HG03066 (cell line): ENCODE measurements at regions not wholly inside any gene's neighbourhood (a gene's known extent, or its start where the extent isn't known, plus 50 kb on each side); places are given as distances from the start of the nearest gene placed in this dataset.
A peak's percentile ranks its signal among the peaks of the same experiment; 100 is the strongest.
"Not testable (repeated sequence)": the region's sequence is repeated elsewhere in the genome, so short reads cannot be mapped to it uniquely, and the experiment has no call there.

Source experiments
- ATAC-seq: cut with Tn5 transposase; IDR thresholded peaks from one replicate; pipeline ENCODE4 v1.9.1; 2021; ENCODE audit warnings: low read depth; ENCODE audit not compliant: unreplicated experiment

DNA sequence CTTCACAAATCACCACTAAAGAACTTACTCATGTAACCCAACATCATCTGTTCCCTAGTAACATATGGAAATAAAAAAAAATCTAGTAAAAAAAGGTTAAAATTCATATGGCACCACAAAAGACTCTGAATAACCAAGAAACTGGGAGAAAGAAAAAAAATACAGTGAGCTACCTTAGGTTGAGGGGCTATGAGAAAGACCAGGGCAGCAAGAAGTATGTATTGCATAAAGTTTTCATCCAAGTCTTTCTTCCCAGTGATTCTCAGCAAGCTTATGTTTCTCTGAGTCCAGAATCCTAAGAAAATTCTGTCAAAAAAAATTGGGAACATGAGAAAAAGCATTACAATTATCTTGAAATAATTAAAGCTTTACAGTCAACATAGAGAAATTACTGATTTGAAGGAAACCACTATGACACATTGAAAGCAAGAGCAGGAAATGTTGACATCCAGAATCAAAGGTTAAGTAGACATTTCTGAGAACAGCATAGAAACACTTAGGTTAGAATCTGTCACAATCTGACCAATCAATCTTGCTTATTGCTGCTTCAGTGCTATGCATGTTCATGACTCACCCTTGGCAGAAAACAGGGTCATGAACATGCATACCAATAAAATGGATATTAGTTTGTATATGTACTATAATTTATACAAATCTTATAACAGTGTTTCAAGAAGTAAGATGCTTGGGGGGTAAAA, 494.0 kb upstream of the POT1 start:
- no peak for ATAC-seq

DNA sequence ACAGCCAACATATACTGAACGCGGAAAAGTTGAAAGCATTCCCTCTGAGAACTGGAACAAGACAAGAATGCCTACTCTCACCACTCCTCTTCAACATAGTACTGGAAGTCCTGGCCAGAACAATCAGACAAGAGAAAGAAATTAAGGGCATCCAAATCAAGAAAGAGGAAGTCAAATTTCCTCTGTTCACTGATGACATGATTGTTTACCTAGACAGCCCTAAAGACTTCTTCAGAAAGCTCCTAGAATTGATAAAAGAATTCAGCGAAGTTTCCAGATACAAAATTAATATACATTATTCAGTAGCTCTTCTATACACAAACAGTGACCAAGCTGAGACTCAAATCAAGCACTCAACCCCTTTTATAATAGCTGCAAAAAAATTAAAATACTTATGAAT, 491.8 kb upstream of the POT1 start:
- ATAC-seq, result not testable (repeated sequence)

DNA sequence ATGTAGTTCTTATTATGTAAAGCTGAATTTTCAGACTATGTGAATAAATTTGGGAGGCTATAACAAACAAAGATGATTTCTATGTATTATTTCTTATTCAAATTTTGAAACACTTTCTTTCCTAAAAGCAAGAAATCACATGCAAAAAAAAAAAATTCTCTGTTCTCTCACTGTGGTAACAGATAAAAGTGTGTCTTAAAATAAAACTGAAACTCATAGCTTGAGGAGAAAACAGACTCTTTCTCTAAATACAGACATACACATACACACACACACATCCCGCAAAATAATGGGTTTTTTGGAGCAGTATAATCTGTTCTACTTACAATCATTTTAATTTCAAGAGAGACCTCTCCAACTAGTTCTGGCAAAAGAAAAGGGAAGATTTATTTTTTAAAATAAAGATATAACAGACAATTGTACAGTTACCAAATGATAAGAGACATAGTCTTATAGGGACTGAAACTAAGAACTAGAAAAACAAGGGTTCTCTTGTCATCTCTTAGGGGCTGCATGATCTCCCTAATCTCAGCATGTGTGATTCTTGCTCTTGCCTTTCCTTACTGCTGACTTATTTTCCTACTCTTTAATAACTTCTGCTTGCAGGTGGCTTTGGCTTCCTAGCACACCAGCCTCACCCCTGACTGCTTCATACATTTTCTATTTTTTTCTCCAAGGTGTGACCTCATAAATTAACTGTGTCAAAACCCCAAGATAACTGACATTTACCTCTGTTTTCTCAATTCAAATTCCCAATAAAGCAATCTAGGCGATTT, 483.5 kb upstream of the POT1 start:
- ATAC-seq, result no peak

DNA sequence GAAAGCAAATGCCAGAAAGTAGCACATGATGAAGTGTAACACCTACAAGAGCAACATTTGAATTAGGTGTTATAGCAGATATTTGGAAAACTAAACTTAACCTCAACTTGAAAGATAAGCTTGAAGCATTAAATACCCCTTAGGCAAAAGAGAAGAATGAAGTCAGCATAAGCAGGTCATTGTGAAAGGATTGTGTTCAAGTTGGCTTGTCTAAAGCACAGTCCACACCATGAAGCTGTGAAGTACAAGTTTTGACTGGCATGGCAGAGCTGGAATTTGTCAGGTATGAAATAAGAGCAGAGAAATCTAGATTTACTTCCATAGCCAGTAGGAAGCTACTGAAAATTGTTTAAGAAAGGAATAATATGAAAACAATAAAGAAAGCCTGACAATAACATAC, 480.3 kb upstream of the POT1 start:
- no peak for ATAC-seq

DNA sequence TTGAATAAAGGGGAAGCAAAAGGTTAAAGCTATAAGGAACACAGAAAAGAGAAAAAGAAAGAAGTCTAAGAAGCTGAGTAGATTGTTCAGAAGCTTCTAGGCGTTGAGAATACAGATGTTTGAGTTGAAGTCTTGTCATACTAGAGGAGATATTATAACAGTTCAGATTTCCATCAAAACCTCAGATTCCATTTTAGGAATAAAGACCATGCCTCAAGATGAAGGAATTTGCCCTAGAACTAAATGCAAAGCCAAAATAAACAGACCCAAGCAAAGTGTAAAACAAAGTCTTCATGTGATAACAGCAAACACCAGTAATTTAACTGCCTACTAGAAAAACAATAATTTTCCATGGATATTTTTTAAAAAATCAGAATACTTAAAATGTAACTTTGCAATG, 476.5 kb upstream of the POT1 start:
- ATAC-seq, result no peak

DNA sequence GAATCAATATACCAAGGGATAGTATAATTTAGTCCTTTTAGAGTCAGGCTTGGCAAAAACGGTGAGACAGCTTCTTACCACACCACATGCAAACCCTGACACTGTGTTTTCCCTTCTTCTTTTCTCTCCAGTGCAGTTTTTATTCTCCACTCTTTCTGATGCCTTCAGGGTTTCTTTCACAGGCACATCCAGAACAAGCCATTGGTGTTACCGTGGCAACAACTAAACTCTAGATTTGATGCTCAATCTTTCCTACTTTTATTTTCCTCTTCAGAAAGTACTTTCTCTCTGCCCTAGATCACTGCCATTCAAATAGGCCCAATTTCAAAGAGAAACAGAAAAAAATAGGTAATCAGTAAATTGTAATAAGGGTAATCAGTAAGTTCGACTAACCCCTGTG, 469.8 kb upstream of the POT1 start:
- ATAC-seq, result no peak

DNA sequence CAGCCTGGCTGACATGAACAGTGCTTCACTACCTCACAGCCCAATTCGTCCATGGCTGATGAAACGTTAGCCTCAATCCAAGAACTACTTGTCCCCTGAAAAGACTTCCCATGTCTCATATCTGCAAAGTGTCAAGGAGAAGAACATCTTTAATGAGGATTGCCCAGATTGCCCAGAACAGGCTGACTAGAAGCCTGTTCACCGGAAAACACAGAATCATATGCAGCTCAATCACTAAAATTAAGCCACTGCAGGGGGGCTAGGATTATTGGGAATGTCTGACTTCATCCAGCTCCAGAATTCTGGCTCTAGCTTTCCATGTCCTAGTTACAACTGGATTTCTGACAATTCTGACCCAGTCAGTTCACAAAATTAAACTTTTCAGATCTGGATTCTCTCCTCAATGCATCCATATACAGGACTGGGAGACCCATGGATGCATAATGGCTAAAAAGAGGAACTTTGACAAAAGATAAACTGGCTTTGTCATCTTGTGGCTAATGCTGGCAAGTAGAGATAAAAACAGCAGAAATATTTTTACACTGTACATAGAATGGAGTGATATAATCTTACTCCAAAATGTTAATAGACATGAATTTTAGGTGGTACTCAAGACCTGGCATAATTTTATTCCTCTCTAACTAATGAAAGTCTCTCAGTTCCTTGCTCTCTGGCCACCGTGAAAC, 467.0 kb upstream of the POT1 start:
- ATAC-seq, result no peak

DNA sequence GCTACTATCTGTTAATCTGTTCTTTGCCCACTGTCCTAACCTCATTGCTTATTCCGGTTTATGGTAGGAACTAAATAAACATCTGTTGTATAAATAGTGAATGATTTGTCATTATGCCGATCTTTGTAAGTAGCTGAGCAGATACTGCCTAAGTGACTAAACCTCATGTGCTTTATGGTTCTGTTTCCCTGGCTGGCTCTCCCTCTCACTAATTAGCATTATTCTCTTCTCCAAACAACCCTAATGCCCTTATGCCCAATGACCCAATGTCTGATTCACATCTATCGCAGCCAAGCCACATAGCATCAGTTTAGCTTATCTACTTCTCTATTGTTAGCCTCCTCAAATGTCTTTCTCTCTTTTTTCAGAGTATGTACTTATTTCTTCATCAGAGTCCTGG, 462.3 kb upstream of the POT1 start:
- ATAC-seq, result no peak

DNA sequence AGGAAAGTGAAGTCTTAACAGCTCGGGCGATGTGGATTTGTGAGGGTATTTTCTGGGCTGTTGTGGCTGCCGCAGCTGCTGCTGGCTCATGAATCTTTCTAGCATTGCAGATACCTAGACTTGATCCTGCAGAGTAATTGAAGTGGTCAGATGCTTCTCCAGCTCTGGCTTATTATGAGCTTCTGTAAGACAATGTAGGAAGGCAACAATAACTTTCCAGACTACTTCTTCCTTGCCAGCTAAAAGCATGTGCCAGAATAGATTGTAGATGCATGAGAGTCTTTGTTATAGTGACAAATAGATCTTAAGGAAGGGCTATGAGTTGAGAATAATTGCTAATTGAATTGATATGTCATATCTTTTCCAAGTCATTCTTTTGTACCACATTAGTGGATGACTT, 461.4 kb upstream of the POT1 start:
- no peak for ATAC-seq

DNA sequence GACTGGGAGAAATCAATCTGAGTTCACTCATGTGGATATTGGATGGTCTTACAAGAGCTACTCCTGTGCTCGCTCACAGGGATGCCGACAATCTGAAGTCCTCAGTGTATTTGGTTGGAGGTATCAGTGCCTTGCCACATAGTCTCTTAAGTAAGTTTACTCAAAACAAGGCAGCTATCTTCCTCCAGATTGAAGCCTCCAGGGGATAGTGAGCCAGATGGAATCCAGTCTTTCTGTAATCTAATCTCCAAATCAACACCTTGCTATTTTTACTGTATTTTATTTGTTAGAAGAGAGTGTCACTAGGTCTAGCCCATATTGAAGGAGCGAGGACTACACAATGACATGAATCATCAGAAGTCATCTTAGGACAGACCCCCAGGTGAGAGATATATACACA, 456.6 kb upstream of the POT1 start:
- no peak for ATAC-seq

DNA sequence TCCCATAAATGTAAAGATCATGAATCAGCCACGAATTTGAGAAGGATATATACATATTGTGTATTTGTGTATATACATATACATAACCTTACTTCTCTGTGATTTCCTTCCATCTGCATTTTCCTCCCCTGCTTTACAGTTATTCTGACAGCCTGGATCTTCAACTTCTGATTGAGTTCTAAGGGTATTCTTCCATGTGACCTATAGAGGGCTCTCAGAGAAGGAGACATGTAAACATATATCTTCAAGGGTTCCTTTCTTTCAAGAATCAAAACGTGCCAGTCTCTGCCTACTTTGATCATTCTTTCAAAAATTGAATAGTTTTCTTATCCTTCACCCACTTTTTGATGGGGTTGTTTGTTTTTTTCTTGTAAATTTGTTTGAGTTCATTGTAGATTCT, 453.7 kb upstream of the POT1 start:
- ATAC-seq, result no peak

DNA sequence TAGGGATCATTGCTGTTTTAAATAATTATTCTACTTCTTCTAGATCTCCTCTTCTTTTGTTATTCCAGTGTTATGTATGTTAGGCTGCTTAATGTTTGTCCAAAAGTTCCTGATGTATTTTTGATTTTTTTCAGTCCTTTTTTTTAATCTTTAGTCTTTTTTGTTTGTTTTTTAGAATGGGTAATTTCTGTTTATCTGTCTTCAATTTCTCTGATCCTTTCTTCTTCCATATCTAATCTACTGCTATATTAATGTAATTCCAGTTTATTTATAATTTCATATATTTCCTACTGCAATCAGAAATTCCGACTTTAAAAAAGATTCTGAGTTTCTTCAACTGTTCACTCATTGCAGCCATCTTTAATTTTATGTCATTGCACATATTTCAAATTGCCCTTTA, 452.8 kb upstream of the POT1 start:
- ATAC-seq, result no peak

DNA sequence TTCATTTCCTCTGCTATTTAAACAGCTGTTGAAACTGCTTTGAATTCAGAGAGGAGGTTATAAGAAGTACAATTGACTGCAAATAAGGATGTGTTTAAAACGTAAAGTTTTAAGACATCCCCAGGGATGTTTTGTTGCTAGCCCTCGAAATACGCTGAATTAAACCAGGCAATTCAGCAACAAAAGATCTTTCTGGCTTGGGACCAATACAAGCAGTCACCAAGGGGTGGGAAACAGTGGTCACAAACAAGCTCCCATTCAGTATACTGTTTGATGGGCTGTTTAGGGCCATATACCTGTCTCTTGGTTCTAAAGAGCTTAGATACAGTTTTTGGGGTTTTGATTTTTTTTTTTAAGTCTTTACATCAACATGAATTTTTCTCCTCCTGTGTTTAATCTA, 446.3 kb upstream of the POT1 start:
- no peak for ATAC-seq

DNA sequence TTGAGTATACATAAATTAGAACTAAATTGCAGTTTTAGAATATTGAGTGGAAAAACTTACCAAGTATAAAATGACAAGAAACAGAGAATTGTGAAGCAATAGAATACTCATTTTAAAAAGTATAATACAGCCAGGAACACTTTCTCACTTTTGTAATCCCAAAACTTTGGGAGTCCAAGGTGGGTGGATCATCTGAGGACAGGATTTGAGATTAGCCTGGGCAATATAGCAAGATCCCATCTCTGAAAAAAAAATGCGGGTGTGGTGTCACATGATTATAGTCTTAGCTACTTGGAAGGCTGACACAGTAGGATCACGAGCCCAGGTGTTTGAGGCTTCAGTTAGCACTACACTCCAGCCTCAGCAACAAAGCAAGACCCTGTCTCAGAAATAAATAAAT, 440.9 kb upstream of the POT1 start:
- no peak for ATAC-seq

DNA sequence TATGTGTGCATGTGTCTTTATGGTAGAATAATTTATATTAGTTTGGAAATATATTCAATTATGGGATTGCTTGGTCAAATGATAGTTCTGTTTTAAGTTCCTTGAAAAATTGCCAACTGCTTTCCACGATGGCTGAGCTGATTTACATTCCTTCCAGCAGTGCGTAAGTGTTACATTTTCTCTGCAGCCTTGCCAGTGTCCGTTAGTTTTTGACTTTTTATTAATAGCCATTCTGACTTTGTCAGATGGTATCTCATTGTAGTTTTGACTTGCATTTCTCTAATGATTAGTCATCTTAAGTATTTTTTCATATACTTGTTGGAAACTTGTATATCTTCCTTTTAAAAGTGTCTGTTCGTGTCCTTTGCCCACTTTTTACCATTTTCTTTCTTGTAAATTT, 434.2 kb upstream of the POT1 start:
- no peak for ATAC-seq

DNA sequence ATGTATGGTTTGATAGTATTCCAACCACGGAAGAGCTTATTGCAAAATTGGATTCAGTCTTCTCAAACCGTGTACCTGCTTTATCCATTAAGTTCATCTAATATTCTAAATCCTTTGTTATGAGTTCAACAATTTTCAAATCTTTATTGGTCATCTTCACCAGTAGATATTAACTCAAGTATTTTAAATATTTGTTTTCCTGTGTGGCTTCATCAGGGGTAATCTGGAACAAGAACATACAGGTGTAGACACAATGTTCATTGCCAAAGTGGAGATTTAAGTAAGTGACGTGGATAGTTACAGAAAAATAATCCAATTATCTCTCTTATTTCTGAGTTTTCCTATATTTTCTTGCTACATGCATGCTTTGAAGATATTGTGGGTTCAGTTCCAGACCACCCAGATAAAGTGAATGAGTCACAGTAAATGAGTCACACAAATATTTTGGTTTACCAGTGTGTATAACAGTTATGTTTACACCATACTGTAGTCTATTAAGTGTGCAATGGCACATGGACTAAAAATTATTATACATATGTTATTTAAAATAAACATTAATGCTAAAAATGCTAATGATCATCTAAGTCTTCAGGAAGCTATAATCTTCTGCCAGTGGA, 429.0 kb upstream of the POT1 start:
- no peak for ATAC-seq

DNA sequence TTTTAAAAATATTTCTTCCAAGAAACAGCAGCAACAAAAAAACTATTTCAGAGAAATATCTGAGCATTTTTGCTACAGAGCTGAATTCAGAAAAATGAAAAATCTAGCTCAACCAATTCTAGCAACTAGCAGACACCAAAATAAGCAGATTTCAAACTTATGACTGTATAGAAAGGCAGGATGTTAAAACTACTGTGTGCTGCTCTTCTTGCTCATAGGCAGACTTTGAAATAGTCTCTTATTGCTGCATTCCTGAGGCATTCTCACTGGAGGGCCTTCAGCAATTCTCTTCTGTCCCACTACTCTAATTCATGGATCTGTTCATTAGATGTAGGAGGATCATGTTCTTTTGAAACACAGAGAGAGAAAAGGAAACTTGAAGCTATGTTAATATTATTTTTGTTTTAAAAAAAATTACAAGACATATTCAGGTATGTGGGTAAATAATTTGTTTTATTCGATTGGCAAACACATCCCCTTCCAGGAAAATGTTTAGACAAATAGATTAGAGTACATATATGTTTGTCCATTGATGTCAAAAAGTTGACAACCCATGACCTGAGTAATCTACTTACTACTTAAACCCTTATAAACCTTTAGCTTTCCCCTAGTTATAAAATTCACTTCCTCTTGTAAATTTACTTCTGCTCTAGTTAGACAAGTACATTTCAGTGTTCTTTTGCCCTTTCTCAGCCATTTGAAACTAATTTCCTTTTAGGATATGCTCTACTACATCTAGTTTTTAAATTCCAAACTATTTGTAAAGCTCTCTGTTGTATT, 428.2 kb upstream of the POT1 start:
- ATAC-seq, result no peak

DNA sequence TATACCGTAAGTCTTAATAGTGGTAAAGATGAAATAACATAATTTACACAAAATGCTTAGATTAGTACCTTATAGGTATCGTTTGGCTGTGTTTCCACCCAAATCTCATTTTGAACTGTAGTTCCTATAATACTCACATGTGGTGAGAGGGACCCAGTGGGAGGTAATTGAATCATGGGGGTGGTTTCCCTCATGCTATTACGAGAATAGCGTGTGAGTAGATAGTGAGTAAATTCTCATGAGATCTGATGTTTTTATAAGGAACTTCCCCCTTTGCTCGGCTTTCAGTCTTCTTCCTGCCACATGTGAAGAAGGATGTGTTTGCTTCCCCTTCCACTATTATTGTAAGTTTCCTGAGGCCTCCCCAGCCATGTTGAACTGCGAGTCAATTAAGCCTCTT, 426.3 kb upstream of the POT1 start:
- ATAC-seq, result peak; percentile 68

DNA sequence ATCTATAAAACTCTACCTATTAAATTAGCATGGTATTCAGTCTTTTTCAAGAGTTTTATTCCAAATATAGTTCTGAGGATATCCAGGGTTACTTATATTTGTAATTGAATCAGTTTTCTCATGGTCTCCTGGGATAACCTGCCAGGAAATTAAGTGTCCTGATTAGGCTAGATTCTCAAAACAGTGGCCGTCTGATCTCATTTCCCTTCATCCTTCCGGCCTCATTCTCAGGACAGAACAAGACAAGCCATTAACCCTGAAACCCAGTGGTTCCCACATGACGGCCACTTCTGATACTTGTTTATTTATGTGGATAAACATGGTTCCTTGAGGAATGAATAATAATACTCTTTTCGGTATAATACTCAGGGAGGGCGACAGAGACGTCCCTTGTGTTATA, 417.6 kb upstream of the POT1 start:
- no peak for ATAC-seq

DNA sequence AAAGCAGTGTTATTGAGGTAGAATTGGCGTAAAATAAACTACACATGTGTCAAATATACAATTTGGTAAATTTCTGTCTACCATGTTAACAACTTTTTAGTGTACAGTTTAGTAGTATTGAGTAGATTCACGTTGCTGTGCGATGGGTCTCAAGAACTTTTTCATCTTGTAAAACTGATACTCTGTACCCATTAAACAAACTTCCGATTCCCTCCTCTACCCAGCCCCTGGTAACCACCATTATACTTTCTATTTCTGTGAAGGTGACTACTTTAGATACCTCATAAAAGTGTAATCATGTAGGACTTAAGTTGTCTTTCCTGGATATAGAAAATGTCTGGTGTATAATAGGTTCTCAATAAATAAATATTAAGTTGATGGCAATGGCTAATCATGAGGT, 408.5 kb upstream of the POT1 start:
- no peak for ATAC-seq

DNA sequence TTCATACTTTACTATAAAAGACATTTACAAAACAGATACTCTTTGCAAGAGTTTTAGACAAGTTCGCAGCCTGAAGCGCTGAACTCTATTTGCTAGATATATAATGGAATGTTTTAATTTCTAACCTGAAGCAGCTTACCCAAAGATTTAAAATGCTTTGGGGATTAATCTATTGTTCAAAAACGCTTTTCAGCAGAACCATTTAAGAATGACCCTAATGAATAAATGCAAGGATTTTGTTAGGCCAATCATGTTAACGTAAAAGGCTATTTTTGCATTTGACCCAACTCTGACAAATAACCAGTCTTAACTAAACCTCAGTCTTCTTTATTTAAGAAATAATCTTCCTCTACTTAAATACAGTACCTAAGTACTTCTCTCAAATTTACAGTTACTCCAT, 406.7 kb upstream of the POT1 start:
- no peak for ATAC-seq
